ENCODE measurements at regions not wholly inside any gene's neighbourhood (a gene's known extent, or its start where the extent isn't known, plus 50 kb on each side); places are given as distances from the start of the nearest gene placed in this dataset.

DNA sequence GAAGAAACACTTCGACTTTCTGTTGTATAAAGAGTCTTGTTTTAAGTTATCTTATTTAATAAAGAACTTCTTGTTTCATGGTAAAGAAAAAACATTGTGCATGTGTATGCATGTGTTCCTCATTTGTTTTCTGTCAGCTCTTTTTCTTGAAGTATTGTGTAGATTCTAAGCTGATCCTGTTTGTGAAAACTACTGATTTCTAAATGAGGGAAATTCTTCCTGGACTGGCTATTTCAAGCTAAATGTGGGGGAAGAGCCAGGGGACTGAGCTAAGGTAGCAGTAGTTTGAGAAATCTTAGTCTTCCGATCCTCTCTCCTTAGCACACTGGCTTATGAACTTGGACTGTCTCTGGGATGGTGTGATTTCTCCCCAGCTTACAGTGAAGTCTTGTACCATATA lies 56.4 kb upstream of the RBMS1 start:
- TF ChIP-seq, protein P1, sequence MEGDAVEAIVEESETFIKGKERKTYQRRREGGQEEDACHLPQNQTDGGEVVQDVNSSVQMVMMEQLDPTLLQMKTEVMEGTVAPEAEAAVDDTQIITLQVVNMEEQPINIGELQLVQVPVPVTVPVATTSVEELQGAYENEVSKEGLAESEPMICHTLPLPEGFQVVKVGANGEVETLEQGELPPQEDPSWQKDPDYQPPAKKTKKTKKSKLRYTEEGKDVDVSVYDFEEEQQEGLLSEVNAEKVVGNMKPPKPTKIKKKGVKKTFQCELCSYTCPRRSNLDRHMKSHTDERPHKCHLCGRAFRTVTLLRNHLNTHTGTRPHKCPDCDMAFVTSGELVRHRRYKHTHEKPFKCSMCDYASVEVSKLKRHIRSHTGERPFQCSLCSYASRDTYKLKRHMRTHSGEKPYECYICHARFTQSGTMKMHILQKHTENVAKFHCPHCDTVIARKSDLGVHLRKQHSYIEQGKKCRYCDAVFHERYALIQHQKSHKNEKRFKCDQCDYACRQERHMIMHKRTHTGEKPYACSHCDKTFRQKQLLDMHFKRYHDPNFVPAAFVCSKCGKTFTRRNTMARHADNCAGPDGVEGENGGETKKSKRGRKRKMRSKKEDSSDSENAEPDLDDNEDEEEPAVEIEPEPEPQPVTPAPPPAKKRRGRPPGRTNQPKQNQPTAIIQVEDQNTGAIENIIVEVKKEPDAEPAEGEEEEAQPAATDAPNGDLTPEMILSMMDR (IDR thresholded peaks at IDR 0.05 in 8 of 11, conservative IDR thresholded peaks at IDR 0.05 in 3 of 11), result no peak
- TF ChIP-seq POLR2AphosphoS5 (IDR thresholded peaks at IDR 0.05), result no peak
